ENCODE measurements at regions not wholly inside any gene's neighbourhood (a gene's known extent, or its start where the extent isn't known, plus 50 kb on each side); places are given as distances from the start of the nearest gene placed in this dataset.

- DNase-seq (ENCODE audit: low spot score) = no peak
Measured at GRCh38 chr6:113094779-113095178, 747.6 kb downstream of the RFPL4B start.

- DNase-seq (ENCODE audit: low spot score) = no peak
Measured at GRCh38 chr6:113095841-113096240, 748.7 kb downstream of the RFPL4B start.

- DNase-seq (ENCODE audit: low spot score) = no peak
Measured at GRCh38 chr6:113102761-113103160, 754.4 kb upstream of the MARCKS start.

GRCh38 chr6:113103634-113104361 lies 753.3 kb upstream of the MARCKS start:
- DNase-seq (ENCODE audit: low spot score) = no peak

- no peak for DNase-seq (ENCODE audit: low spot score)
Measured at GRCh38 chr6:113104541-113104940, 752.6 kb upstream of the MARCKS start.

- DNase-seq (ENCODE audit: low spot score) = no peak
Measured at GRCh38 chr6:113104951-113105350, 752.2 kb upstream of the MARCKS start.

GRCh38 chr6:113110211-113110610 lies 746.9 kb upstream of the MARCKS start:
- DNase-seq (ENCODE audit: low spot score) = no peak

- DNase-seq (ENCODE audit: low spot score) = no peak
Measured at GRCh38 chr6:113111550-113111949, 745.6 kb upstream of the MARCKS start.

- DNase-seq (ENCODE audit: low spot score) = no peak
Measured at GRCh38 chr6:113112086-113112485, 745.1 kb upstream of the MARCKS start.

- DNase-seq (ENCODE audit: low spot score) = no peak
Measured at GRCh38 chr6:113115196-113115595, 741.9 kb upstream of the MARCKS start.

- DNase-seq (ENCODE audit: low spot score) = no peak
Measured at GRCh38 chr6:113120224-113120581, 736.9 kb upstream of the MARCKS start.

GRCh38 chr6:113120582-113121285 lies 736.4 kb upstream of the MARCKS start:
- DNase-seq (ENCODE audit: low spot score) = no peak

- DNase-seq (ENCODE audit: low spot score) = no peak
Measured at GRCh38 chr6:113121571-113121970, 735.6 kb upstream of the MARCKS start.

- no peak for DNase-seq (ENCODE audit: low spot score)
Measured at GRCh38 chr6:113122060-113122459, 735.1 kb upstream of the MARCKS start.

- no peak for DNase-seq (ENCODE audit: low spot score)
Measured at GRCh38 chr6:113125626-113126025, 731.5 kb upstream of the MARCKS start.

GRCh38 chr6:113127786-113128419 lies 729.2 kb upstream of the MARCKS start:
- no peak for DNase-seq (ENCODE audit: low spot score)

GRCh38 chr6:113128661-113129060 lies 728.5 kb upstream of the MARCKS start:
- DNase-seq (ENCODE audit: low spot score) = no peak

GRCh38 chr6:113129991-113130390 lies 727.2 kb upstream of the MARCKS start:
- DNase-seq (ENCODE audit: low spot score) = no peak

- no peak for DNase-seq (ENCODE audit: low spot score)
Measured at GRCh38 chr6:113137426-113137825, 719.7 kb upstream of the MARCKS start.

- DNase-seq (ENCODE audit: low spot score) = no peak
Measured at GRCh38 chr6:113140721-113141120, 716.4 kb upstream of the MARCKS start.

GRCh38 chr6:113141901-113142300 lies 715.2 kb upstream of the MARCKS start:
- DNase-seq (ENCODE audit: low spot score) = no peak

- no peak for DNase-seq (ENCODE audit: low spot score)
Measured at GRCh38 chr6:113142671-113143174, 714.4 kb upstream of the MARCKS start.

- no peak for DNase-seq (ENCODE audit: low spot score)
Measured at GRCh38 chr6:113143206-113143605, 713.9 kb upstream of the MARCKS start.

Measured in activated CD4-positive, alpha-beta T cell treated with anti-CD3 and anti-CD28 coated beads, Interleukin-2, Interleukin-4, amounts not matched to agents 100 ng/mL and 50 ng/mL, durations not matched to agents 16 hours and 8 hours (primary cell).